BJ (cell line): ENCODE measurements at regions not wholly inside any gene's neighbourhood (a gene's known extent, or its start where the extent isn't known, plus 50 kb on each side); places are given as distances from the start of the nearest gene placed in this dataset.
"Not testable (repeated sequence)": the region's sequence is repeated elsewhere in the genome, so short reads cannot be mapped to it uniquely, and the experiment has no call there.

ENCODE experiments used
- CTCF ChIA-PET: fragments of 350-600 bp; formaldehyde crosslinking; extraction: SDS; loops from one replicate; lab custom pipeline; 2021; ENCODE audit warnings: antibody characterized with exemption, inconsistent platforms; lab: Yijun Ruan, JAX
- POLR2A ChIA-PET: fragments of 300-600 bp; sonication (Branson Sonifier 250); formaldehyde crosslinking; extraction: SDS; loops from one replicate; lab custom pipeline; 2021; ENCODE audit warnings: antibody characterized with exemption; lab: Charles Lee
- DNase-seq: peaks from one replicate; pipeline ENCODE4 v3.0.0-alpha.2; 2011; ENCODE audit warnings: low read depth
- H3K27me3 ChIP-seq: 2 replicates; pipeline ENCODE4 v1.6.0; 2011; ENCODE audit warnings: low read length; ENCODE audit not compliant: control insufficient read depth, insufficient read depth
- H3K36me3 ChIP-seq: 2 replicates; pipeline ENCODE4 v1.5.1; 2011; ENCODE audit warnings: low read length; ENCODE audit not compliant: control insufficient read depth, insufficient read depth
- H3K4me3 ChIP-seq: 2 replicates; pipeline ENCODE4 v1.5.1; 2011; ENCODE audit warnings: low read depth, mild to moderate bottlenecking, control low read depth, low read length

GRCh38 chr2:87534273-87534889, 213.5 kb upstream of the PLGLB2 start:
- H3K27me3 ChIP-seq, H3K4me3 ChIP-seq, DNase-seq, H3K36me3 ChIP-seq, CTCF ChIA-PET, POLR2A ChIA-PET: not testable (repeated sequence)

- H3K27me3 ChIP-seq, CTCF ChIA-PET, H3K4me3 ChIP-seq, POLR2A ChIA-PET, H3K36me3 ChIP-seq, DNase-seq: not testable (repeated sequence)
Observed at GRCh38 chr2:87536427-87536826, 211.5 kb upstream of the PLGLB2 start.

- H3K27me3 ChIP-seq, H3K36me3 ChIP-seq, POLR2A ChIA-PET, CTCF ChIA-PET, DNase-seq, H3K4me3 ChIP-seq: not testable (repeated sequence)
Observed at GRCh38 chr2:87537251-87537671, 210.6 kb upstream of the PLGLB2 start.

- DNase-seq, CTCF ChIA-PET, H3K27me3 ChIP-seq, H3K4me3 ChIP-seq, POLR2A ChIA-PET, H3K36me3 ChIP-seq: not testable (repeated sequence)
Observed at GRCh38 chr2:87538268-87538667, 209.6 kb upstream of the PLGLB2 start.

- POLR2A ChIA-PET, H3K36me3 ChIP-seq, H3K4me3 ChIP-seq, DNase-seq, CTCF ChIA-PET, H3K27me3 ChIP-seq: not testable (repeated sequence)
Observed at GRCh38 chr2:87539151-87539943, 208.5 kb upstream of the PLGLB2 start.

GRCh38 chr2:87540242-87540641, 207.6 kb upstream of the PLGLB2 start:
- POLR2A ChIA-PET, CTCF ChIA-PET, H3K36me3 ChIP-seq, H3K27me3 ChIP-seq, DNase-seq, H3K4me3 ChIP-seq: not testable (repeated sequence)

GRCh38 chr2:87542599-87543174, 205.2 kb upstream of the PLGLB2 start:
- DNase-seq, H3K4me3 ChIP-seq, H3K36me3 ChIP-seq, CTCF ChIA-PET, H3K27me3 ChIP-seq, POLR2A ChIA-PET: not testable (repeated sequence)

- H3K27me3 ChIP-seq, POLR2A ChIA-PET, H3K36me3 ChIP-seq, DNase-seq, CTCF ChIA-PET, H3K4me3 ChIP-seq: not testable (repeated sequence)
Observed at GRCh38 chr2:87543797-87544196, 204.1 kb upstream of the PLGLB2 start.

GRCh38 chr2:87547106-87547505, 200.8 kb upstream of the PLGLB2 start:
- H3K27me3 ChIP-seq, H3K4me3 ChIP-seq, H3K36me3 ChIP-seq, DNase-seq, CTCF ChIA-PET, POLR2A ChIA-PET: not testable (repeated sequence)

GRCh38 chr2:87547966-87548365, 199.9 kb upstream of the PLGLB2 start:
- H3K4me3 ChIP-seq, DNase-seq, H3K27me3 ChIP-seq, CTCF ChIA-PET, H3K36me3 ChIP-seq, POLR2A ChIA-PET: not testable (repeated sequence)

- POLR2A ChIA-PET, DNase-seq, H3K36me3 ChIP-seq, CTCF ChIA-PET, H3K27me3 ChIP-seq, H3K4me3 ChIP-seq: not testable (repeated sequence)
Observed at GRCh38 chr2:87548681-87549536, 199.0 kb upstream of the PLGLB2 start.

GRCh38 chr2:87549561-87550202, 198.2 kb upstream of the PLGLB2 start:
- POLR2A ChIA-PET, H3K27me3 ChIP-seq, CTCF ChIA-PET, H3K4me3 ChIP-seq, H3K36me3 ChIP-seq, DNase-seq: not testable (repeated sequence)
